PFSK-1 (cell line): ENCODE measurements at regions not wholly inside any gene's neighbourhood (a gene's known extent, or its start where the extent isn't known, plus 50 kb on each side); places are given as distances from the start of the nearest gene placed in this dataset.

Experiments used
- POLR2AphosphoS5 ChIP-seq: IDR thresholded peaks from 2 replicates; pipeline ENCODE4 v1.6.1; 2012; ENCODE audit warnings: low read depth, mild to moderate bottlenecking, control low read depth, low read length, moderate library complexity
- TAF1 ChIP-seq: IDR thresholded peaks from 2 replicates; pipeline ENCODE4 v1.6.1; 2012; ENCODE audit warnings: low read length, control low read depth, borderline replicate concordance; ENCODE audit not compliant: insufficient read depth

DNA sequence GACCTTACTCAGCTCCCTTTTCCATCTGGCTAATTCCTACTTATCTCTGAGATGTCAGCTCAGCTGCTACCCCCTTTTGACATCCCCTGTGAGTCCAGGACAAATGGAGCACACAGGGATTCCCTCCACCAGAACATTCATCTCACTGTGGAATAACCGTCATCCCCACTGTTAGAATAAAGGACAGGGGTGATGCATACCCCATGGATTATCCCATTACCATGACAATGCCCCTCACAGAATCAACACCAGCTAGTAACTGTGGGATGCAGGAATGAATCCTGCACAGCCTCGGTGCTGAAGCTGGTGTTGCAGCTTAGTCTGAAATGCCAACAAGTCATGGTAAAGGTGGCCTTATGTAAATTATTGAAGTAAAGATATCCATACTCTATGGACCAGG lies 624.8 kb upstream of the RAB6C start:
- TF ChIP-seq POLR2AphosphoS5 (no peak), TAF1 (no peak)
